Panc1 (cell line): ENCODE measurements at regions not wholly inside any gene's neighbourhood (a gene's known extent, or its start where the extent isn't known, plus 50 kb on each side); places are given as distances from the start of the nearest gene placed in this dataset.

Experiments
- ATAC-seq: fragments of 200-7000 bp; cut with Tn5 transposase; 2 replicates; pipeline ENCODE4 v1.9.1; 2020; ENCODE audit warnings: mild to moderate bottlenecking, moderate library complexity
- BruUV-seq: library from RNA; stranded (reverse); fragments of 400-500 nt; replicated peaks from 2 replicates; lab custom pipeline; 2021; lab: Mats Ljungman, UMichigan
- CTCF ChIA-PET: fragments of 300-600 bp; sonication (Branson Sonifier 250); formaldehyde crosslinking; loops from one replicate; lab custom pipeline; 2022; ENCODE audit warnings: antibody characterized with exemption; lab: Charles Lee
- POLR2A ChIA-PET: fragments of 300-600 bp; sonication (Branson Sonifier 250); formaldehyde crosslinking; loops from one replicate; lab custom pipeline; 2022; ENCODE audit warnings: antibody characterized with exemption; lab: Charles Lee
- DNase-seq: peaks from one replicate; pipeline ENCODE4 v3.0.0-alpha.2; 2010; ENCODE audit warnings: low read depth, low spot score
- H3K27ac ChIP-seq: 2 replicates; pipeline ENCODE4 v1.5.1; 2011; ENCODE audit warnings: mild to moderate bottlenecking, low read length, inconsistent platforms
- H3K27me3 ChIP-seq: fragments of 200-500 bp; sonication (Bioruptor generic); 2 replicates; pipeline ENCODE4 v1.6.0; 2014; ENCODE audit warnings: low read length, inconsistent platforms; ENCODE audit not compliant: control insufficient read depth, insufficient read depth
- H3K36me3 ChIP-seq: fragments of 200-500 bp; sonication (Bioruptor generic); 2 replicates; pipeline ENCODE4 v1.5.1; 2014; ENCODE audit warnings: inconsistent platforms, mild to moderate bottlenecking, low read length, moderate library complexity; ENCODE audit not compliant: control insufficient read depth, insufficient read depth
- H3K4me1 ChIP-seq: 2 replicates; pipeline ENCODE4 v1.5.1; 2011; ENCODE audit warnings: inconsistent platforms, mild to moderate bottlenecking, low read length, moderate library complexity; ENCODE audit not compliant: control insufficient read depth, insufficient read depth
- H3K4me3 ChIP-seq, 2 experiments: 2 replicates each; pipeline ENCODE4 v1.5.1; 2011 to 2012; ENCODE audit warnings: low read depth in 2 of 2, low read length in 2 of 2, mild to moderate bottlenecking in 2 of 2, inconsistent platforms in 1 of 2, moderate library complexity in 1 of 2
- H3K9me3 ChIP-seq: fragments of 200-500 bp; sonication (Bioruptor generic); 2 replicates; pipeline ENCODE4 v1.5.1; 2014; ENCODE audit warnings: low read depth, mild to moderate bottlenecking, inconsistent platforms, low read length, moderate library complexity; ENCODE audit not compliant: control insufficient read depth, insufficient read depth
- CTCF ChIP-seq: fragments of 450-650 bp; IDR thresholded peaks from 2 replicates; pipeline ENCODE4 v1.5.1; 2017; ENCODE audit warnings: mild to moderate bottlenecking
- POLR2AphosphoS5 ChIP-seq: IDR thresholded peaks from 2 replicates; pipeline ENCODE4 v1.6.1; 2012; ENCODE audit warnings: mild to moderate bottlenecking, low read depth, low read length, moderate library complexity
- REST ChIP-seq, 2 experiments: IDR thresholded peaks; 2 replicates each; pipeline ENCODE4 v1.6.1; 2011 to 2012; ENCODE audit warnings: low read depth in 2 of 2, control low read depth in 1 of 2, low read length in 1 of 2, mild to moderate bottlenecking in 1 of 2, moderate library complexity in 1 of 2; ENCODE audit not compliant: insufficient read depth in 1 of 2
- SIN3A ChIP-seq: IDR thresholded peaks from 2 replicates; pipeline ENCODE4 v1.6.1; 2012; ENCODE audit warnings: low read depth, mild to moderate bottlenecking, low read length, moderate library complexity, borderline replicate concordance; ENCODE audit not compliant: insufficient read depth
- TCF7L2 ChIP-seq: IDR thresholded peaks from 2 replicates; pipeline ENCODE4 v1.6.1; 2011; ENCODE audit warnings: mild to moderate bottlenecking, low read depth, low read length, inconsistent platforms
- in situ Hi-C: cut with HindIII; loops from 2 replicates; pipeline ENCODE4 v1.10.0; 2016; ENCODE audit warnings: low sequenced_read_pairs, low pct_unique_long_range_greater_than_20kb
- intact Hi-C: fragments of 100-400 bp; cut with micrococcal nuclease; formaldehyde crosslinking; loops from one replicate; pipeline ENCODE4 v1.10.0; 2022; ENCODE audit not compliant: unreplicated experiment

GRCh38 chr18:40437517-40437916 is 1517.5 kb upstream of the PIK3C3 start:
- intact Hi-C loops, result no loop called here
- in situ Hi-C loops, result no loop called here
- BruUV-seq, result no TSS peak

GRCh38 chr18:40431071-40431985 is 1523.7 kb upstream of the PIK3C3 start:
- intact Hi-C loops (no loop called here), in situ Hi-C loops (no loop called here)
- DNase-seq (no peak), ATAC-seq (no peak)
- BruUV-seq, result no TSS peak
- Histone ChIP-seq H3K9me3 (no peaks in the 10 kb centered on the region), H3K36me3 (no peaks in the 10 kb centered on the region), H3K27me3 (no peaks in the 10 kb centered on the region), H3K4me1 (no peaks in the 10 kb centered on the region), H3K4me3 (no peak overlapping the region), H3K27ac (no peak overlapping the region)
- ChIA-PET POLR2A (no interaction called here), CTCF (no interaction called here)
- no peak for TF ChIP-seq REST (IDR thresholded peaks at IDR 0.05; ENCODE audit: insufficient read depth in 1 of 2, low read depth in 2 of 2, low read length in 1 of 2)
- no peak for TF ChIP-seq CTCF
- TF ChIP-seq POLR2AphosphoS5, result no peak
- TF ChIP-seq TCF7L2, result no peak

More at GRCh38 chr18:40437517-40437916, 1517.5 kb upstream of the PIK3C3 start:
- H3K27ac ChIP-seq, result no peak overlapping the region
- ChIA-PET POLR2A (interaction anchor here (0.5 kb wide), 1 partner anchor 1900 kb away, joined by 3 read pairs; no protein-coding TSS in a partner anchor), CTCF (no interaction called here)
- H3K27me3 ChIP-seq, result no peaks in the 10 kb centered on the region
- no peak overlapping the region for H3K4me3 ChIP-seq
- H3K36me3 ChIP-seq, result no peaks in the 10 kb centered on the region
- no peak for DNase-seq
- H3K9me3 ChIP-seq, result no peaks in the 10 kb centered on the region
- TF ChIP-seq REST (IDR thresholded peaks at IDR 0.05; ENCODE audit: insufficient read depth in 1 of 2, low read depth in 2 of 2, low read length in 1 of 2) (no peak), SIN3A (no peak), TCF7L2 (no peak), POLR2AphosphoS5 (no peak), CTCF (no peak)
- no peaks in the 10 kb centered on the region for H3K4me1 ChIP-seq
- no peak for ATAC-seq
